HG03460 (cell line): ENCODE measurements at regions not wholly inside any gene's neighbourhood (a gene's known extent, or its start where the extent isn't known, plus 50 kb on each side); places are given as distances from the start of the nearest gene placed in this dataset.

Experiments used
- ATAC-seq: cut with Tn5 transposase; IDR thresholded peaks from one replicate; pipeline ENCODE4 v1.9.1; 2021; ENCODE audit not compliant: unreplicated experiment

- no peak for ATAC-seq
These were observed 767.2 kb downstream of the RAB28 start for GRCh38 chr4:12716896-12717295.

- ATAC-seq: no peak
These were observed 771.3 kb downstream of the RAB28 start for GRCh38 chr4:12712648-12713339.

- ATAC-seq: no peak
These were observed 776.6 kb downstream of the RAB28 start for GRCh38 chr4:12707381-12708175.

GRCh38 chr4:12703036-12703435 lies 781.1 kb downstream of the RAB28 start:
- ATAC-seq: no peak

- no peak for ATAC-seq
These were observed 782.8 kb downstream of the RAB28 start for GRCh38 chr4:12701384-12701783.

- no peak for ATAC-seq
These were observed 786.2 kb downstream of the RAB28 start for GRCh38 chr4:12697970-12698369.

GRCh38 chr4:12692815-12693214 lies 791.3 kb downstream of the RAB28 start:
- no peak for ATAC-seq

GRCh38 chr4:12691168-12691567 lies 793.0 kb downstream of the RAB28 start:
- no peak for ATAC-seq

- ATAC-seq: no peak
These were observed 794.7 kb downstream of the RAB28 start for GRCh38 chr4:12689457-12689856.

- no peak for ATAC-seq
These were observed 804.9 kb downstream of the RAB28 start for GRCh38 chr4:12679217-12679616.

GRCh38 chr4:12674184-12674583 lies 810.0 kb downstream of the RAB28 start:
- ATAC-seq: no peak

- no peak for ATAC-seq
These were observed 811.8 kb downstream of the RAB28 start for GRCh38 chr4:12672303-12672702.

GRCh38 chr4:12658146-12658545 lies 826.0 kb downstream of the RAB28 start:
- no peak for ATAC-seq

GRCh38 chr4:12651876-12652275 lies 832.3 kb downstream of the RAB28 start:
- ATAC-seq: no peak

GRCh38 chr4:12645732-12646131 lies 838.4 kb downstream of the RAB28 start:
- ATAC-seq: no peak

- ATAC-seq: no peak
These were observed 839.9 kb downstream of the RAB28 start for GRCh38 chr4:12644261-12644660.

GRCh38 chr4:12636191-12636590 lies 847.9 kb downstream of the RAB28 start:
- no peak for ATAC-seq

GRCh38 chr4:12635629-12636028 lies 848.5 kb downstream of the RAB28 start:
- ATAC-seq: no peak

- peak; percentile 98 for ATAC-seq
These were observed 851.0 kb downstream of the RAB28 start for GRCh38 chr4:12633053-12633651.

- ATAC-seq: no peak
These were observed 868.3 kb downstream of the RAB28 start for GRCh38 chr4:12615822-12616221.

- ATAC-seq: no peak
These were observed 871.3 kb downstream of the RAB28 start for GRCh38 chr4:12612876-12613275.
